DND-41 (cell line): ENCODE measurements at regions not wholly inside any gene's neighbourhood (a gene's known extent, or its start where the extent isn't known, plus 50 kb on each side); places are given as distances from the start of the nearest gene placed in this dataset.

ENCODE experiments used
- ATAC-seq: fragments of 200-7000 bp; cut with Tn5 transposase; 3 replicates; pipeline ENCODE4 v1.9.1; 2021; ENCODE audit warnings: low read depth; ENCODE audit not compliant: insufficient read depth
- DNase-seq: peaks from one replicate; pipeline ENCODE4 v3.0.0-alpha.2; 2020
- H2AFZ ChIP-seq: 2 replicates; pipeline ENCODE4 v1.6.0; 2012; ENCODE audit warnings: low read depth, low read length
- H3K27ac ChIP-seq: 2 replicates; pipeline ENCODE4 v1.5.1; 2012; ENCODE audit warnings: low read length, inconsistent platforms
- H3K27me3 ChIP-seq: fragments of 200-600 bp; sonication (generic); 2 replicates; pipeline ENCODE4 v1.6.0; 2012; ENCODE audit warnings: low read length, mild to moderate bottlenecking, inconsistent platforms; ENCODE audit not compliant: insufficient read depth, poor library complexity
- H3K36me3 ChIP-seq: 2 replicates; pipeline ENCODE4 v1.5.1; 2012; ENCODE audit warnings: low read length, inconsistent platforms; ENCODE audit not compliant: insufficient read depth
- H3K4me1 ChIP-seq: 2 replicates; pipeline ENCODE4 v1.5.1; 2012; ENCODE audit warnings: mild to moderate bottlenecking, low read length; ENCODE audit not compliant: insufficient read depth
- H3K4me2 ChIP-seq: 2 replicates; pipeline ENCODE4 v1.6.0; 2012; ENCODE audit warnings: mild to moderate bottlenecking, moderate library complexity, low read length, inconsistent platforms; ENCODE audit not compliant: insufficient read depth
- H3K4me3 ChIP-seq, 2 experiments: fragments of 200-600 bp in 1 of 2; shearing (Covaris generic) in 1 of 2; 2 replicates each; pipeline ENCODE4 v1.5.1; 2012 to 2016; ENCODE audit warnings: inconsistent platforms in 2 of 2, low read length in 2 of 2, mild to moderate bottlenecking in 2 of 2, low read depth in 1 of 2, moderate library complexity in 1 of 2
- H3K79me2 ChIP-seq: 2 replicates; pipeline ENCODE4 v1.6.0; 2012; ENCODE audit warnings: low read length, inconsistent platforms; ENCODE audit not compliant: insufficient read depth
- H3K9ac ChIP-seq: 2 replicates; pipeline ENCODE4 v1.6.0; 2012; ENCODE audit warnings: low read depth, mild to moderate bottlenecking, inconsistent platforms, low read length, moderate library complexity
- H3K9me3 ChIP-seq: 2 replicates; pipeline ENCODE4 v1.5.1; 2012; ENCODE audit warnings: low read length, moderate library complexity, mild to moderate bottlenecking, inconsistent platforms; ENCODE audit not compliant: insufficient read depth, severe bottlenecking
- H4K20me1 ChIP-seq: 2 replicates; pipeline ENCODE4 v1.6.0; 2012; ENCODE audit warnings: low read length; ENCODE audit not compliant: insufficient read depth
- EZH2 ChIP-seq: IDR thresholded peaks from 3 replicates; pipeline ENCODE4 v1.6.1; 2012; ENCODE audit warnings: borderline replicate concordance, low read depth, mild to moderate bottlenecking, moderate library complexity, low read length, inconsistent platforms; ENCODE audit not compliant: severe bottlenecking
- TF ChIP-seq, protein P1 (sequence below): IDR thresholded peaks from 2 replicates; pipeline ENCODE4 v1.5.1; 2012; ENCODE audit warnings: borderline replicate concordance, low read length, moderate library complexity, mild to moderate bottlenecking; ENCODE audit not compliant: poor library complexity, severe bottlenecking; ENCODE audit errors: extremely low read depth

DNA sequence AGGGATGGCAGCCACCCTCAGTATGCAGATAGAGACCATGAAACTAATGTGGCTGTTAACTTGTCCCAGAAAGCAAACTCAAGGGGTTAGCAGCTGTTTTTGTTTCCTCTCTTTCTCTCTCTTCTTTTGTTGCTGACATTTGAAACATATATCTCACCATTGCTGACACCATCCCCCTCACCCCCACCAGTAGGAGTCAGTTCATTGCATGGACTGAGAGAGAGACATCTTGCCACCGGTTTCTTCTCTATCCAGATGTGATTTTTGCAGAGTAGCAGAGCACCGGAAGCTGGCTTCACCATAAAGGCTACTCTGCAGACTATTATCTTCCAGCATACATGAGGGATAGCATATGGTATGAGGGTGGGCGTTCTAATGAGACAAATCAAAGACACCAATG lies 177.1 kb upstream of the FRG1 start:
- Histone ChIP-seq H4K20me1 (no peaks in the 10 kb centered on the region), H2AFZ (no peak overlapping the region), H3K4me3 (no peak overlapping the region), H3K4me2 (no peak overlapping the region), H3K27me3 (no peaks in the 10 kb centered on the region), H3K4me1 (no peaks in the 10 kb centered on the region), H3K36me3 (no peaks in the 10 kb centered on the region), H3K79me2 (no peaks in the 10 kb centered on the region), H3K9me3 (peaks cover 4% of the 10 kb centered on the region), H3K9ac (no peak overlapping the region), H3K27ac (no peak overlapping the region)
- ATAC-seq (peak; percentile 37; the same call in 2 of the 3 replicates), DNase-seq (no peak)
- no peak for TF ChIP-seq EZH2
- TF ChIP-seq, protein P1, sequence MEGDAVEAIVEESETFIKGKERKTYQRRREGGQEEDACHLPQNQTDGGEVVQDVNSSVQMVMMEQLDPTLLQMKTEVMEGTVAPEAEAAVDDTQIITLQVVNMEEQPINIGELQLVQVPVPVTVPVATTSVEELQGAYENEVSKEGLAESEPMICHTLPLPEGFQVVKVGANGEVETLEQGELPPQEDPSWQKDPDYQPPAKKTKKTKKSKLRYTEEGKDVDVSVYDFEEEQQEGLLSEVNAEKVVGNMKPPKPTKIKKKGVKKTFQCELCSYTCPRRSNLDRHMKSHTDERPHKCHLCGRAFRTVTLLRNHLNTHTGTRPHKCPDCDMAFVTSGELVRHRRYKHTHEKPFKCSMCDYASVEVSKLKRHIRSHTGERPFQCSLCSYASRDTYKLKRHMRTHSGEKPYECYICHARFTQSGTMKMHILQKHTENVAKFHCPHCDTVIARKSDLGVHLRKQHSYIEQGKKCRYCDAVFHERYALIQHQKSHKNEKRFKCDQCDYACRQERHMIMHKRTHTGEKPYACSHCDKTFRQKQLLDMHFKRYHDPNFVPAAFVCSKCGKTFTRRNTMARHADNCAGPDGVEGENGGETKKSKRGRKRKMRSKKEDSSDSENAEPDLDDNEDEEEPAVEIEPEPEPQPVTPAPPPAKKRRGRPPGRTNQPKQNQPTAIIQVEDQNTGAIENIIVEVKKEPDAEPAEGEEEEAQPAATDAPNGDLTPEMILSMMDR = no peak

GRCh38 chr4:189765301-189765700 lies 175.4 kb upstream of the FRG1 start:
- Histone ChIP-seq H3K79me2 (no peaks in the 10 kb centered on the region), H3K9ac (no peak overlapping the region), H4K20me1 (no peaks in the 10 kb centered on the region), H3K27ac (no peak overlapping the region), H2AFZ (no peak overlapping the region), H3K4me2 (no peak overlapping the region), H3K27me3 (no peaks in the 10 kb centered on the region), H3K4me3 (no peak overlapping the region), H3K4me1 (no peaks in the 10 kb centered on the region), H3K36me3 (no peaks in the 10 kb centered on the region), H3K9me3 (peaks cover 4% of the 10 kb centered on the region)
- TF ChIP-seq, protein P1 = no peak
- no peak for TF ChIP-seq EZH2
- DNase-seq (no peak), ATAC-seq (no peak)

DNA sequence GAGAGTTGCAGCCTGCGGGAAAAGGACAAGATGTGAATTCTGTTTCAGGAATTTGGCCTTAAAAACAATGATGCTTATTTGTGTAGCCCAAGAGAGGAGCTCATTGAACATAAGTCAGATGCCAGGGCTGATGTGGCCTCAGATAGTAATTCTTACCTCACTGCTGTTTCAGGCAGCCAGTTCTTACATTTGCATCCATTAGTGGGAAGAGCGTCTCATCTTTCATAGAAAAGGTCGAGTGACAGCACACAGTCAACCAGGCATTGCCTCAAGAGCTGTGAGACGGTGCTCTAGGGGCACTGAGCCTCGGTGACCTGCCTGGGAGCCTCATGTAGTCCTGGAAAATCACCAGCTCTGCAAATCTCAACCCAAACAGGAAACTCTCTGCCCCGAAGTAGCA lies 174.9 kb upstream of the FRG1 start:
- no peak for TF ChIP-seq EZH2
- TF ChIP-seq, protein P1 = no peak
- no peak for DNase-seq
- Histone ChIP-seq H3K9ac (no peak overlapping the region), H3K79me2 (no peaks in the 10 kb centered on the region), H2AFZ (no peak overlapping the region), H3K4me3 (no peak overlapping the region), H3K36me3 (no peaks in the 10 kb centered on the region), H3K27ac (no peak overlapping the region), H3K4me1 (no peaks in the 10 kb centered on the region), H3K9me3 (peaks cover 4% of the 10 kb centered on the region), H3K27me3 (no peaks in the 10 kb centered on the region), H3K4me2 (no peak overlapping the region), H4K20me1 (no peaks in the 10 kb centered on the region)
- no peak for ATAC-seq

DNA sequence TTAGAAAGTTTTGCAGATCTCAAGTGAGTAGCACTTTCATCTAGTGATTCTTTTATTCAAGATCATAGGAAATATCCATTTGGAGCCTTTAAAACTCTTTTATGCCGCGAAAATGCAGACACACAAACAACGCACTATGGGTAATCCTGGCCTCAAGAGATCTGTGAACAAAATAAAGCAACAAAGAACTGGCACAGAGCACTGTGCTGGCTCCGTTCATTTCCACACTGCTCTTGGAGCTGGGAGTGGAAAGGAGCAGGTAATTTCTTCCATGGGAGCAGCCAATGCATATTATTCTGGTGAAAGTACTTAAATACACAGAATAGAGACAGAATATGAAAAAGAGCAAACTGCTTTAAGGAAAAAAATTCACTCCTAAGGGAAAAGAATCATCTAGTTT lies 172.7 kb upstream of the FRG1 start:
- Histone ChIP-seq H3K36me3 (no peaks in the 10 kb centered on the region), H3K9ac (no peak overlapping the region), H3K27ac (no peak overlapping the region), H3K4me3 (no peak overlapping the region), H4K20me1 (no peaks in the 10 kb centered on the region), H3K27me3 (no peaks in the 10 kb centered on the region), H3K79me2 (no peaks in the 10 kb centered on the region), H3K9me3 (peaks cover 4% of the 10 kb centered on the region), H3K4me1 (no peaks in the 10 kb centered on the region), H3K4me2 (no peak overlapping the region), H2AFZ (no peak overlapping the region)
- TF ChIP-seq EZH2 = no peak
- TF ChIP-seq, protein P1 = no peak
- DNase-seq (no peak), ATAC-seq (no peak)
